ENCODE measurements at regions not wholly inside any gene's neighbourhood (a gene's known extent, or its start where the extent isn't known, plus 50 kb on each side); places are given as distances from the start of the nearest gene placed in this dataset.

DNA sequence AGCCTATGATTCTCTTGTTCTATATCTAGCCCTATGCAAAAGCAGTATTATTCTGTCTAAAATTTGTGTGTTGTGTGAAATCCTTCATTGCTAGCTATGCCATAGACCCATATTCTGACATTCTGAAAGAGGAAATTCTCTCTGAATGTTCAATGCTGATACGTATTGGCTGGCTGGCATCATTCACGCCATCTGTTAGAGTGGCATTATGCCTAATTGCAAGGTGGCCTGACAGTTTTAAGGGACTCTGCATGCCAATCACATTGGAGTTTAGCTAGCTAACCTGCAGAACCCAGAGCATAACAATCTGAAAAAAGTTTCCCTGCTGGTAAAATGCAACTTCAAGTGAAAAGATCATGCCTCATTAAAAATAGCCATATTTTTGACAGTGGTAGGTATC is 316.0 kb downstream of the SOX11 start:
- Histone ChIP-seq H3K79me2 (replicated peaks; ENCODE audit: insufficient read depth, low read length) (no peaks in the 10 kb centered on the region), H4K20me1 (ENCODE audit: insufficient read depth) (no peaks in the 10 kb centered on the region), H3K4me3 (ENCODE audit: low read length) (no peak overlapping the region), H3K9me3 (ENCODE audit: low read length) (no peaks in the 10 kb centered on the region), H3K27me3 (ENCODE audit: insufficient read depth, low read depth, low read length) (no peaks in the 10 kb centered on the region), H3K27ac (ENCODE audit: low read length) (no peak overlapping the region), H3K36me3 (ENCODE audit: insufficient read depth, low read length) (no peaks in the 10 kb centered on the region), H3K9ac (ENCODE audit: low read length) (no peak overlapping the region), H3K4me2 (ENCODE audit: low read length) (no peak overlapping the region), H2AFZ (ENCODE audit: low read depth, low read length) (no peak overlapping the region), H3F3A (ENCODE audit: insufficient read depth, low read length, poor library complexity, severe bottlenecking) (no peaks in the 10 kb centered on the region), H3K9me2 (ENCODE audit: insufficient read depth, low read length) (no peaks in the 10 kb centered on the region)
- TF ChIP-seq, protein P1, sequence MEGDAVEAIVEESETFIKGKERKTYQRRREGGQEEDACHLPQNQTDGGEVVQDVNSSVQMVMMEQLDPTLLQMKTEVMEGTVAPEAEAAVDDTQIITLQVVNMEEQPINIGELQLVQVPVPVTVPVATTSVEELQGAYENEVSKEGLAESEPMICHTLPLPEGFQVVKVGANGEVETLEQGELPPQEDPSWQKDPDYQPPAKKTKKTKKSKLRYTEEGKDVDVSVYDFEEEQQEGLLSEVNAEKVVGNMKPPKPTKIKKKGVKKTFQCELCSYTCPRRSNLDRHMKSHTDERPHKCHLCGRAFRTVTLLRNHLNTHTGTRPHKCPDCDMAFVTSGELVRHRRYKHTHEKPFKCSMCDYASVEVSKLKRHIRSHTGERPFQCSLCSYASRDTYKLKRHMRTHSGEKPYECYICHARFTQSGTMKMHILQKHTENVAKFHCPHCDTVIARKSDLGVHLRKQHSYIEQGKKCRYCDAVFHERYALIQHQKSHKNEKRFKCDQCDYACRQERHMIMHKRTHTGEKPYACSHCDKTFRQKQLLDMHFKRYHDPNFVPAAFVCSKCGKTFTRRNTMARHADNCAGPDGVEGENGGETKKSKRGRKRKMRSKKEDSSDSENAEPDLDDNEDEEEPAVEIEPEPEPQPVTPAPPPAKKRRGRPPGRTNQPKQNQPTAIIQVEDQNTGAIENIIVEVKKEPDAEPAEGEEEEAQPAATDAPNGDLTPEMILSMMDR (IDR thresholded peaks at IDR 0.05; ENCODE audit: poor library complexity, severe bottlenecking), result no peak
- TF ChIP-seq RAD21 (conservative IDR thresholded peaks at IDR 0.05) (no peak), TAF1 (IDR thresholded peaks at IDR 0.05; ENCODE audit: low read depth) (no peak), MXI1 (conservative IDR thresholded peaks at IDR 0.05; ENCODE audit: poor library complexity, severe bottlenecking) (no peak), SMC3 (conservative IDR thresholded peaks at IDR 0.05; ENCODE audit: poor library complexity) (no peak), EP300 (conservative IDR thresholded peaks at IDR 0.05; ENCODE audit: poor library complexity, severe bottlenecking) (no peak), POLR2AphosphoS5 (IDR thresholded peaks at IDR 0.05) (no peak), EZH2 (IDR thresholded peaks at IDR 0.05; ENCODE audit: borderline replicate concordance, insufficient read depth, low read length, poor library complexity, severe bottlenecking) (no peak)
- TF ChIP-seq, protein P2, sequence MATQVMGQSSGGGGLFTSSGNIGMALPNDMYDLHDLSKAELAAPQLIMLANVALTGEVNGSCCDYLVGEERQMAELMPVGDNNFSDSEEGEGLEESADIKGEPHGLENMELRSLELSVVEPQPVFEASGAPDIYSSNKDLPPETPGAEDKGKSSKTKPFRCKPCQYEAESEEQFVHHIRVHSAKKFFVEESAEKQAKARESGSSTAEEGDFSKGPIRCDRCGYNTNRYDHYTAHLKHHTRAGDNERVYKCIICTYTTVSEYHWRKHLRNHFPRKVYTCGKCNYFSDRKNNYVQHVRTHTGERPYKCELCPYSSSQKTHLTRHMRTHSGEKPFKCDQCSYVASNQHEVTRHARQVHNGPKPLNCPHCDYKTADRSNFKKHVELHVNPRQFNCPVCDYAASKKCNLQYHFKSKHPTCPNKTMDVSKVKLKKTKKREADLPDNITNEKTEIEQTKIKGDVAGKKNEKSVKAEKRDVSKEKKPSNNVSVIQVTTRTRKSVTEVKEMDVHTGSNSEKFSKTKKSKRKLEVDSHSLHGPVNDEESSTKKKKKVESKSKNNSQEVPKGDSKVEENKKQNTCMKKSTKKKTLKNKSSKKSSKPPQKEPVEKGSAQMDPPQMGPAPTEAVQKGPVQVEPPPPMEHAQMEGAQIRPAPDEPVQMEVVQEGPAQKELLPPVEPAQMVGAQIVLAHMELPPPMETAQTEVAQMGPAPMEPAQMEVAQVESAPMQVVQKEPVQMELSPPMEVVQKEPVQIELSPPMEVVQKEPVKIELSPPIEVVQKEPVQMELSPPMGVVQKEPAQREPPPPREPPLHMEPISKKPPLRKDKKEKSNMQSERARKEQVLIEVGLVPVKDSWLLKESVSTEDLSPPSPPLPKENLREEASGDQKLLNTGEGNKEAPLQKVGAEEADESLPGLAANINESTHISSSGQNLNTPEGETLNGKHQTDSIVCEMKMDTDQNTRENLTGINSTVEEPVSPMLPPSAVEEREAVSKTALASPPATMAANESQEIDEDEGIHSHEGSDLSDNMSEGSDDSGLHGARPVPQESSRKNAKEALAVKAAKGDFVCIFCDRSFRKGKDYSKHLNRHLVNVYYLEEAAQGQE (IDR thresholded peaks at IDR 0.05; ENCODE audit: borderline replicate concordance), result no peak

DNA sequence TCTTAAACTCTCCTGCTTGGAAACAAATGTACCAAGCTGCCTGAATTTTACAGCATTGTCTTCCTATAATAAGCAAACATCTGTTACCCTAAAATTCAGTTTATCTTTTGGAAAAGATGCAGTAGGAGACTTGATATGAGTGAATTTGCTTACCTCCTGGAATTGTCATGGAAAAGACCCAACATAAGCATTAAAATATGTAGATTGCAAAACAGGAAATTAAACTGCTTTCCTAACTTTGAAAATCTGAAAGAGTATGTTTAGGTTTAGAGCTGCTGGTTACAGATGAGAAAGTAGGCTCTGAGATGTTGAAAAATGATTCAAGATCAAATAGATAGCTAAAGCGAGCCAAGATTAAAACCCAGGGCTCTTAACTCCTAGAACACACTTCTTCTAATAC is 316.5 kb downstream of the SOX11 start:
- no peaks in the 10 kb centered on the region for H3K9me3 ChIP-seq (ENCODE audit: low read length)
- TF ChIP-seq TAF1 (IDR thresholded peaks at IDR 0.05; ENCODE audit: low read depth) (no peak), MXI1 (conservative IDR thresholded peaks at IDR 0.05; ENCODE audit: poor library complexity, severe bottlenecking) (no peak)
- H3K36me3 ChIP-seq (ENCODE audit: insufficient read depth, low read length), result no peaks in the 10 kb centered on the region
- no peak overlapping the region for H2AFZ ChIP-seq (ENCODE audit: low read depth, low read length)
- no peaks in the 10 kb centered on the region for H3K27me3 ChIP-seq (ENCODE audit: insufficient read depth, low read depth, low read length)
- H3K9ac ChIP-seq (ENCODE audit: low read length), result no peak overlapping the region
- no peaks in the 10 kb centered on the region for H3F3A ChIP-seq (ENCODE audit: insufficient read depth, low read length, poor library complexity, severe bottlenecking)
- H3K4me3 ChIP-seq (ENCODE audit: low read length), result no peak overlapping the region
- no peak overlapping the region for H3K4me2 ChIP-seq (ENCODE audit: low read length)
- H4K20me1 ChIP-seq (ENCODE audit: insufficient read depth), result no peaks in the 10 kb centered on the region
- no peaks in the 10 kb centered on the region for H3K9me2 ChIP-seq (ENCODE audit: insufficient read depth, low read length)
- H3K79me2 ChIP-seq (replicated peaks; ENCODE audit: insufficient read depth, low read length), result no peaks in the 10 kb centered on the region
- no peak overlapping the region for H3K27ac ChIP-seq (ENCODE audit: low read length)

DNA sequence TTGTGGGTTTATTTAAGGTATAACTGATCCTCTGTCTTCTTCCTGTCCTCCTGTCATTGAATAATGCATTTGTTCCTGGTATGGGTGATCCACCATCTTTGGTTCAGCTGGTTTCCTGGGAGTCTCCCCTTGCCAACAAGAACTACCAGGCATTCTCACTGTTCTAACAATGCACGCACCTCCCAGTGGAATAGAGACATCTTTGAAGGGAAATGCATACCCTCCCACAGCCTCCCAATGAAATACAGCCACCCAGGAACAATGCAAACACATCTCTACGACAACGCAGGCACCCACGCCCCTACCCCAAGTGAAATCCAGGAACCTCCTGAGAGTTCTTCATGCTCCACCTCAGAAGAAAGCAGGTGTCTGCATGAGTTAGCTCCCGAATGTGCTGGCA is 318.0 kb downstream of the SOX11 start:
- TF ChIP-seq RAD21 (conservative IDR thresholded peaks at IDR 0.05) (no peak), SMC3 (conservative IDR thresholded peaks at IDR 0.05; ENCODE audit: poor library complexity) (no peak), POLR2AphosphoS5 (IDR thresholded peaks at IDR 0.05) (no peak), EP300 (conservative IDR thresholded peaks at IDR 0.05; ENCODE audit: poor library complexity, severe bottlenecking) (no peak), MXI1 (conservative IDR thresholded peaks at IDR 0.05; ENCODE audit: poor library complexity, severe bottlenecking) (no peak), TAF1 (IDR thresholded peaks at IDR 0.05; ENCODE audit: low read depth) (no peak), EZH2 (IDR thresholded peaks at IDR 0.05; ENCODE audit: borderline replicate concordance, insufficient read depth, low read length, poor library complexity, severe bottlenecking) (no peak)
- TF ChIP-seq, protein P1 (IDR thresholded peaks at IDR 0.05; ENCODE audit: poor library complexity, severe bottlenecking), result no peak
- TF ChIP-seq, protein P2 (IDR thresholded peaks at IDR 0.05; ENCODE audit: borderline replicate concordance), result no peak
- no peaks in the 10 kb centered on the region for H3K27me3 ChIP-seq (ENCODE audit: insufficient read depth, low read depth, low read length)
- H3K4me3 ChIP-seq (ENCODE audit: low read length), result no peak overlapping the region
- H3K9me2 ChIP-seq (ENCODE audit: insufficient read depth, low read length), result no peaks in the 10 kb centered on the region
- H3F3A ChIP-seq (ENCODE audit: insufficient read depth, low read length, poor library complexity, severe bottlenecking), result no peaks in the 10 kb centered on the region
- no peaks in the 10 kb centered on the region for H3K9me3 ChIP-seq (ENCODE audit: low read length)
- no peaks in the 10 kb centered on the region for H3K79me2 ChIP-seq (replicated peaks; ENCODE audit: insufficient read depth, low read length)
- H3K4me2 ChIP-seq (ENCODE audit: low read length), result no peak overlapping the region
- no peak overlapping the region for H3K9ac ChIP-seq (ENCODE audit: low read length)
- no peaks in the 10 kb centered on the region for H3K36me3 ChIP-seq (ENCODE audit: insufficient read depth, low read length)
- no peak overlapping the region for H2AFZ ChIP-seq (ENCODE audit: low read depth, low read length)
- no peak overlapping the region for H3K27ac ChIP-seq (ENCODE audit: low read length)
- no peaks in the 10 kb centered on the region for H4K20me1 ChIP-seq (ENCODE audit: insufficient read depth)

Measured in neural cell (in vitro differentiated cells).